ENCODE measurements at regions not wholly inside any gene's neighbourhood (a gene's known extent, or its start where the extent isn't known, plus 50 kb on each side); places are given as distances from the start of the nearest gene placed in this dataset.
A peak's percentile ranks its signal among the peaks of the same experiment; 100 is the strongest.

GRCh38 chr2:120822933-120823332, 87.3 kb downstream of the GLI2 start:
- Histone ChIP-seq H3K36me3 (no peaks in the 10 kb centered on the region), H3K4me1 (peaks cover 3 to 41% (median 20%) of the 10 kb centered on the region in 4 donors), H3K27me3 (no peaks in the 10 kb centered on the region), H3K9me3 (no peaks in the 10 kb centered on the region), H3K4me3 (no peak overlapping the region), H3K27ac (no peak overlapping the region)
- intact Hi-C loops (cut with DNase I; ENCODE audit: low total_unique reads), result no loop called here
- no peak for DNase-seq
- in situ Hi-C loops (cut with MboI; ENCODE audit: low pct_ligation_motif_present in 1 of 4, low pct_unique_long_range_greater_than_20kb in 1 of 4, low sequenced_read_pairs in 3 of 4), result no loop called here
- no peak for TF ChIP-seq CTCF (IDR thresholded peaks at IDR 0.05)
- TF ChIP-seq EP300 (IDR thresholded peaks at IDR 0.05; ENCODE audit: low read depth), result no peak
- TF ChIP-seq POLR2A (IDR thresholded peaks at IDR 0.05), result no peak
- no peak for TF ChIP-seq POLR2AphosphoS5 (IDR thresholded peaks at IDR 0.05)
- WGBS, 2 donors (ENCODE audit: low coverage in 1 of 2), result 75 to 91% methylated on average over 2 to 11 of the region's 11 CpGs

GRCh38 chr2:120823551-120823950, 87.9 kb downstream of the GLI2 start:
- no peak for TF ChIP-seq CTCF (IDR thresholded peaks at IDR 0.05)
- TF ChIP-seq POLR2A (IDR thresholded peaks at IDR 0.05), result no peak
- TF ChIP-seq EP300 (IDR thresholded peaks at IDR 0.05; ENCODE audit: low read depth), result no peak
- no peak for TF ChIP-seq POLR2AphosphoS5 (IDR thresholded peaks at IDR 0.05)
- Histone ChIP-seq H3K4me3 (no peak overlapping the region), H3K27ac (no peak overlapping the region), H3K9me3 (no peaks in the 10 kb centered on the region), H3K4me1 (peaks cover 3 to 35% (median 18%) of the 10 kb centered on the region in 4 donors), H3K36me3 (no peaks in the 10 kb centered on the region), H3K27me3 (no peaks in the 10 kb centered on the region)
- in situ Hi-C loops (cut with MboI; ENCODE audit: low pct_ligation_motif_present in 1 of 4, low pct_unique_long_range_greater_than_20kb in 1 of 4, low sequenced_read_pairs in 3 of 4) (no loop called here), intact Hi-C loops (cut with DNase I; ENCODE audit: low total_unique reads) (no loop called here)
- DNase-seq, result no peak
- WGBS, 2 donors (ENCODE audit: low coverage in 1 of 2), result 80 to 86% methylated on average over 2 to 10 of the region's 10 CpGs

GRCh38 chr2:120824246-120824645, 88.6 kb downstream of the GLI2 start:
- no peak overlapping the region for H3K27ac ChIP-seq
- TF ChIP-seq POLR2AphosphoS5 (IDR thresholded peaks at IDR 0.05) (no peak), EP300 (IDR thresholded peaks at IDR 0.05; ENCODE audit: low read depth) (no peak), POLR2A (IDR thresholded peaks at IDR 0.05) (no peak), CTCF (IDR thresholded peaks at IDR 0.05) (no peak)
- WGBS, 2 donors (ENCODE audit: low coverage in 1 of 2), result 85 to 93% methylated on average over 2 to 7 of the region's 8 CpGs
- H3K4me1 ChIP-seq, result peaks cover 3 to 35% (median 16%) of the 10 kb centered on the region in 4 donors
- intact Hi-C loops (cut with DNase I; ENCODE audit: low total_unique reads), result no loop called here
- H3K4me3 ChIP-seq, result no peak overlapping the region
- H3K27me3 ChIP-seq, result no peaks in the 10 kb centered on the region
- no peaks in the 10 kb centered on the region for H3K36me3 ChIP-seq
- in situ Hi-C loops (cut with MboI; ENCODE audit: low pct_ligation_motif_present in 1 of 4, low pct_unique_long_range_greater_than_20kb in 1 of 4, low sequenced_read_pairs in 3 of 4), result no loop called here
- DNase-seq, result no peak
- H3K9me3 ChIP-seq, result no peaks in the 10 kb centered on the region

GRCh38 chr2:120825370-120826259, 89.9 kb downstream of the GLI2 start:
- Histone ChIP-seq H3K36me3 (no peaks in the 10 kb centered on the region), H3K27ac (peak overlapping the region; percentile 50 to 76 (median 71)), H3K4me1 (peaks cover 3 to 24% (median 16%) of the 10 kb centered on the region in 4 donors), H3K9me3 (no peaks in the 10 kb centered on the region), H3K27me3 (no peaks in the 10 kb centered on the region), H3K4me3 (no peak overlapping the region)
- 44 to 80% methylated on average over 1 to 13 of the region's 13 CpGs for WGBS, 2 donors (ENCODE audit: low coverage in 1 of 2)
- TF ChIP-seq POLR2AphosphoS5 (IDR thresholded peaks at IDR 0.05), result peak; percentile 41 to 47 (median 44)
- no peak for TF ChIP-seq CTCF (IDR thresholded peaks at IDR 0.05)
- peak; percentile 41 for DNase-seq
- in situ Hi-C loops (cut with MboI; ENCODE audit: low pct_ligation_motif_present in 1 of 4, low pct_unique_long_range_greater_than_20kb in 1 of 4, low sequenced_read_pairs in 3 of 4) (no loop called here), intact Hi-C loops (cut with DNase I; ENCODE audit: low total_unique reads) (no loop called here)
